Keratinocyte (primary cell): ENCODE measurements at regions not wholly inside any gene's neighbourhood (a gene's known extent, or its start where the extent isn't known, plus 50 kb on each side); places are given as distances from the start of the nearest gene placed in this dataset.
"Not testable (repeated sequence)": the region's sequence is repeated elsewhere in the genome, so short reads cannot be mapped to it uniquely, and the experiment has no call there.

ENCODE experiments used
- DNase-seq: peaks from one replicate; pipeline ENCODE4 v3.0.0-alpha.2; 2011; ENCODE audit warnings: low read depth, missing footprints, low spot score
- FAIRE-seq: peaks from 2 replicates; lab custom pipeline; 2011; peaks lifted over from hg19 to GRCh38; lab: Jason Lieb, UNC
- H2AFZ ChIP-seq: 2 replicates; pipeline ENCODE4 v1.6.0; 2012; ENCODE audit warnings: low read length, control low read depth, inconsistent platforms; ENCODE audit not compliant: control insufficient read depth
- H3K27ac ChIP-seq: 2 replicates; pipeline ENCODE4 v1.5.1; 2011; ENCODE audit warnings: low read length; ENCODE audit not compliant: control insufficient read depth, insufficient read depth
- H3K27me3 ChIP-seq: 3 replicates; pipeline ENCODE4 v1.6.0; 2011; ENCODE audit warnings: low read length; ENCODE audit not compliant: control insufficient read depth, insufficient read depth; ENCODE audit errors: extremely low read depth
- H3K36me3 ChIP-seq, 2 experiments: 2 replicates in 1 of 2; 3 replicates in 1 of 2; pipeline ENCODE4 v1.5.1; 2011; ENCODE audit warnings: low read length in 2 of 2, mild to moderate bottlenecking in 1 of 2; ENCODE audit not compliant: control insufficient read depth in 2 of 2, insufficient read depth in 2 of 2; ENCODE audit errors: extremely low read depth in 1 of 2
- H3K4me1 ChIP-seq: 3 replicates; pipeline ENCODE4 v1.5.1; 2011; ENCODE audit warnings: low read length; ENCODE audit not compliant: control insufficient read depth, insufficient read depth; ENCODE audit errors: extremely low read depth
- H3K4me2 ChIP-seq: 3 replicates; pipeline ENCODE4 v1.6.0; 2011; ENCODE audit warnings: low read depth, low read length; ENCODE audit not compliant: control insufficient read depth, insufficient read depth; ENCODE audit errors: extremely low read depth
- H3K4me3 ChIP-seq, 3 experiments: fragments of 200-600 bp in 1 of 3; sonication (generic) in 1 of 3; 2 replicates in 2 of 3; 3 replicates in 1 of 3; pipeline ENCODE4 v1.5.1; 2011 to 2016; ENCODE audit warnings: low read length in 3 of 3, mild to moderate bottlenecking in 3 of 3, control low read depth in 2 of 3, inconsistent platforms in 1 of 3, low read depth in 1 of 3, mixed read lengths in 1 of 3, mixed run types in 1 of 3, moderate library complexity in 1 of 3; ENCODE audit not compliant: control insufficient read depth in 2 of 3, insufficient read depth in 2 of 3; ENCODE audit errors: extremely low read depth in 1 of 3
- H3K79me2 ChIP-seq: 2 replicates; pipeline ENCODE4 v1.6.0; 2012; ENCODE audit warnings: low read length; ENCODE audit not compliant: control insufficient read depth, insufficient read depth
- H3K9ac ChIP-seq: 3 replicates; pipeline ENCODE4 v1.6.0; 2011; ENCODE audit warnings: low read length; ENCODE audit not compliant: control insufficient read depth, insufficient read depth; ENCODE audit errors: extremely low read depth
- H3K9me1 ChIP-seq: 3 replicates; pipeline ENCODE4 v1.6.0; 2011; ENCODE audit warnings: low read length; ENCODE audit not compliant: control insufficient read depth, insufficient read depth; ENCODE audit errors: extremely low read depth
- H3K9me3 ChIP-seq: 2 replicates; pipeline ENCODE4 v1.5.1; 2012; ENCODE audit warnings: low read depth, low read length; ENCODE audit not compliant: control insufficient read depth
- H4K20me1 ChIP-seq: 3 replicates; pipeline ENCODE4 v1.6.0; 2011; ENCODE audit warnings: low read length; ENCODE audit not compliant: control insufficient read depth, insufficient read depth; ENCODE audit errors: extremely low read depth
- EZH2 ChIP-seq: IDR thresholded peaks from one replicate; pipeline ENCODE4 v1.6.1; 2012; ENCODE audit warnings: inconsistent platforms, mild to moderate bottlenecking, low read length, moderate library complexity
- dilution Hi-C: fragments of 300-500 bp; cut with MboI; formaldehyde crosslinking; loops from one replicate; pipeline ENCODE4 v1.7.0; 2020; ENCODE audit warnings: low sequenced_read_pairs; ENCODE audit not compliant: extremely low pct_ligation_motif_present
- TF ChIP-seq, protein P1 (sequence below), 3 experiments: IDR thresholded peaks in 1 of 3; conservative IDR thresholded peaks in 1 of 3; optimal IDR thresholded peaks in 1 of 3; 2 replicates in 2 of 3; 3 replicates in 1 of 3; pipeline versions ENCODE3 to v1.5.1; 2011; ENCODE audit warnings: low read length in 3 of 3, mild to moderate bottlenecking in 3 of 3, moderate library complexity in 2 of 3, control low read depth in 1 of 3, inconsistent platforms in 1 of 3; ENCODE audit not compliant: insufficient read depth in 2 of 3; ENCODE audit errors: extremely low read depth in 1 of 3

DNA sequence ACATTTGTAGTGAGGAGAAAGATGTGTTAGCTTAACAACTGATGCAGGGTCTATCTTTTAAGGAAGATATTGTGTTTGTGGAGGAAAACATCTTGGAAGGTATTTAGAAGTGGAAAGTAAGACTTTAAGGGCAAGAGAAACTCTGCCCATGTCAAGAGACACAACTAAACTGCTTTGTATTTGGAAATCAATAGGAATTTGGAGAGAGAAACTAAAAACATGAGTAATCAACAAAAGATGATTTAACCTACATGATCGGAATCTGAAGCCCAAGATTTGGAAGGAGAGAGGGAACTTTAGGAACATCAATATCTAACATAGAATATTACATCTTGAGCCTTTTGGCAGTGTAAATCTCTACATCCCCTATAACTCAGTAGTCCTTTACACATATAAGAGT, 184.2 kb upstream of the COL3A1 start:
- no peak overlapping the region for H3K9ac ChIP-seq
- no peaks in the 10 kb centered on the region for H3K27me3 ChIP-seq
- H3K9me1 ChIP-seq, result no peaks in the 10 kb centered on the region
- no peaks in the 10 kb centered on the region for H4K20me1 ChIP-seq
- H3K4me2 ChIP-seq, result no peak overlapping the region
- H2AFZ ChIP-seq, result no peak overlapping the region
- H3K4me3 ChIP-seq, result no peak overlapping the region
- no peaks in the 10 kb centered on the region for H3K36me3 ChIP-seq
- FAIRE-seq, result no peak
- TF ChIP-seq, protein P1, sequence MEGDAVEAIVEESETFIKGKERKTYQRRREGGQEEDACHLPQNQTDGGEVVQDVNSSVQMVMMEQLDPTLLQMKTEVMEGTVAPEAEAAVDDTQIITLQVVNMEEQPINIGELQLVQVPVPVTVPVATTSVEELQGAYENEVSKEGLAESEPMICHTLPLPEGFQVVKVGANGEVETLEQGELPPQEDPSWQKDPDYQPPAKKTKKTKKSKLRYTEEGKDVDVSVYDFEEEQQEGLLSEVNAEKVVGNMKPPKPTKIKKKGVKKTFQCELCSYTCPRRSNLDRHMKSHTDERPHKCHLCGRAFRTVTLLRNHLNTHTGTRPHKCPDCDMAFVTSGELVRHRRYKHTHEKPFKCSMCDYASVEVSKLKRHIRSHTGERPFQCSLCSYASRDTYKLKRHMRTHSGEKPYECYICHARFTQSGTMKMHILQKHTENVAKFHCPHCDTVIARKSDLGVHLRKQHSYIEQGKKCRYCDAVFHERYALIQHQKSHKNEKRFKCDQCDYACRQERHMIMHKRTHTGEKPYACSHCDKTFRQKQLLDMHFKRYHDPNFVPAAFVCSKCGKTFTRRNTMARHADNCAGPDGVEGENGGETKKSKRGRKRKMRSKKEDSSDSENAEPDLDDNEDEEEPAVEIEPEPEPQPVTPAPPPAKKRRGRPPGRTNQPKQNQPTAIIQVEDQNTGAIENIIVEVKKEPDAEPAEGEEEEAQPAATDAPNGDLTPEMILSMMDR (optimal IDR thresholded peaks at IDR 0.05 in 1 of 3, IDR thresholded peaks at IDR 0.05 in 1 of 3, conservative IDR thresholded peaks at IDR 0.05 in 1 of 3; ENCODE audit: extremely low read depth in 1 of 3, insufficient read depth in 2 of 3, low read length in 3 of 3), result no peak
- no peak for TF ChIP-seq EZH2
- H3K4me1 ChIP-seq, result peaks cover 12% of the 10 kb centered on the region
- H3K27ac ChIP-seq, result no peak overlapping the region
- no peak for DNase-seq
- dilution Hi-C loops, result no loop called here
- H3K79me2 ChIP-seq, result no peaks in the 10 kb centered on the region
- no peaks in the 10 kb centered on the region for H3K9me3 ChIP-seq

DNA sequence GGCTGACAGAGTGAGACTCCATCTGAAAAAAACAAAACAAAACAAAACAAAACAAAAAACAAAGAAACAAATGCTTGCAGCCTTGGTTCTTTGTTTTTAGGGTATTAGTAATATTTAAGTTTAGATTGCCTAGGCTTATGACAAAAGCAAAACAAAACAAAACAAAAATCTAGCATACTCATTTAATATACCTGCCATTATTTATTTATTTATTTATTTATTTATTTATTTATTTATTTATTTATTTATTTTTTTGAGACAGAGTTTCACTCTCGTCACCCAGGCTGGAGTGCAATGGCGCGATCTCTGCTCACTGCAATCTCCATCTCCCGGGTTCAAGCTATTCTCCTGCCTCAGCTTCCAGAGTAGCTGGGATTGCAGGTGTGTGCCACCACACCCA, 179.7 kb upstream of the COL3A1 start:
- H3K9me3 ChIP-seq, FAIRE-seq, H3K27ac ChIP-seq, H3K79me2 ChIP-seq, H3K36me3 ChIP-seq, H3K9ac ChIP-seq, H2AFZ ChIP-seq, H3K4me2 ChIP-seq, dilution Hi-C loops, DNase-seq, H4K20me1 ChIP-seq, H3K27me3 ChIP-seq, H3K4me1 ChIP-seq, H3K9me1 ChIP-seq, H3K4me3 ChIP-seq: not testable (repeated sequence)

DNA sequence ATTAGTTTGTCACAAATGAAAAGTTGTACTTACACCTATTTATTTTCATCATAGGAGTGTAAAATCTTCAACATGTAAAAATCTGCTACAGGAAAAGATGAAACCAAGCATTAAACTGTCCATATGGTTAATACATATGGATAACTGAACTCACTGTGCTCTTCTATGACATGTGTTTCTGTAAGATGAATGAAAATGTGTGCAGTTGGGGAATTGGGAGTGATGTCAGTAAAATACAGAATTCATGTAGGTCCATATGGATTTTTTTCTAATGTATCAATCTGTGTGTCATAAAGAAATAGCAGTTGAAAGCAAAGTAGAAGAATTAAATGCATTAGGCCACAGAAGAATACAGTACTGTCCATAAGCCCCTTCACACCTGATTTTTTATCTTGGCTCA, 178.4 kb upstream of the COL3A1 start:
- Histone ChIP-seq H3K4me3 (no peak overlapping the region), H3K27me3 (no peaks in the 10 kb centered on the region), H3K9me1 (no peaks in the 10 kb centered on the region), H3K9me3 (no peaks in the 10 kb centered on the region), H3K36me3 (no peaks in the 10 kb centered on the region), H3K9ac (no peak overlapping the region), H3K27ac (no peak overlapping the region), H3K4me1 (no peaks in the 10 kb centered on the region), H4K20me1 (no peaks in the 10 kb centered on the region), H2AFZ (no peak overlapping the region), H3K79me2 (no peaks in the 10 kb centered on the region), H3K4me2 (no peak overlapping the region)
- TF ChIP-seq EZH2, result no peak
- TF ChIP-seq, protein P1 (optimal IDR thresholded peaks at IDR 0.05 in 1 of 3, IDR thresholded peaks at IDR 0.05 in 1 of 3, conservative IDR thresholded peaks at IDR 0.05 in 1 of 3; ENCODE audit: extremely low read depth in 1 of 3, insufficient read depth in 2 of 3, low read length in 3 of 3), result no peak
- dilution Hi-C loops, result no loop called here
- FAIRE-seq, result no peak
- no peak for DNase-seq
